Stomach (tissue), 4 donors: ENCODE measurements at regions not wholly inside any gene's neighbourhood (a gene's known extent, or its start where the extent isn't known, plus 50 kb on each side); places are given as distances from the start of the nearest gene placed in this dataset.

Experiments
- POLR2A ChIP-seq, 4 donors: fragments of 450-650 bp; IDR thresholded peaks; one replicate each; pipeline ENCODE4 v1.6.1; 2016; ENCODE audit warnings: antibody characterized with exemption in 4 of 4, control low read depth in 2 of 4, mild to moderate bottlenecking in 1 of 4, moderate library complexity in 1 of 4
- POLR2AphosphoS5 ChIP-seq, 3 donors: sonication (generic); formaldehyde crosslinking; IDR thresholded peaks; one replicate each; pipeline ENCODE4 v1.6.1; 2016; ENCODE audit warnings: antibody characterized with exemption in 3 of 3
- TF ChIP-seq, protein P1 (sequence below), 7 experiments: fragments of 450-650 bp in 4 of 7; fragments of 200-600 bp in 3 of 7; sonication (generic) in 3 of 7; IDR thresholded peaks; one replicate each; pipeline ENCODE4 v1.5.1; 2016 to 2019; ENCODE audit warnings: antibody characterized with exemption in 7 of 7, control low read depth in 2 of 7, mild to moderate bottlenecking in 1 of 7

DNA sequence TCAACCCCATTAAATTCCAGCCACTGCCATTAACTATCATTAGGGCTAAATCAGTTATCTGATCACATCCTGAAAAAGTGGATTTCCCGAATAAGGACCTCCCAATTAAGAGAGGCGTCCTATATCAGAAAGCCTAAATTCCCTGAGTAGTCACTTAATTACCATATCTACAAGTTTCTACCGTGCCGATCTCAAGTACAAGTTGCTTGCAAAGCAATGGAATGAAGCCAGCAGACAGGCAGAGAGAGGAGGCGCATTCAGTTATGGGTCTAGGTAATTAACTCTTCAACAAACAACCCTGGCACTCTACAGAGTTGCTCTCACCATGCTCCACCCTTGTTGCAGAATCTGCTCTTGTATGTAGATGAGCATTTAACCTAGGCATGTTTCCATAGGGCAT is 494.6 kb upstream of the RUNX1 start:
- TF ChIP-seq, protein P1, sequence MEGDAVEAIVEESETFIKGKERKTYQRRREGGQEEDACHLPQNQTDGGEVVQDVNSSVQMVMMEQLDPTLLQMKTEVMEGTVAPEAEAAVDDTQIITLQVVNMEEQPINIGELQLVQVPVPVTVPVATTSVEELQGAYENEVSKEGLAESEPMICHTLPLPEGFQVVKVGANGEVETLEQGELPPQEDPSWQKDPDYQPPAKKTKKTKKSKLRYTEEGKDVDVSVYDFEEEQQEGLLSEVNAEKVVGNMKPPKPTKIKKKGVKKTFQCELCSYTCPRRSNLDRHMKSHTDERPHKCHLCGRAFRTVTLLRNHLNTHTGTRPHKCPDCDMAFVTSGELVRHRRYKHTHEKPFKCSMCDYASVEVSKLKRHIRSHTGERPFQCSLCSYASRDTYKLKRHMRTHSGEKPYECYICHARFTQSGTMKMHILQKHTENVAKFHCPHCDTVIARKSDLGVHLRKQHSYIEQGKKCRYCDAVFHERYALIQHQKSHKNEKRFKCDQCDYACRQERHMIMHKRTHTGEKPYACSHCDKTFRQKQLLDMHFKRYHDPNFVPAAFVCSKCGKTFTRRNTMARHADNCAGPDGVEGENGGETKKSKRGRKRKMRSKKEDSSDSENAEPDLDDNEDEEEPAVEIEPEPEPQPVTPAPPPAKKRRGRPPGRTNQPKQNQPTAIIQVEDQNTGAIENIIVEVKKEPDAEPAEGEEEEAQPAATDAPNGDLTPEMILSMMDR (IDR thresholded peaks at IDR 0.05) = no peak
- TF ChIP-seq POLR2A (IDR thresholded peaks at IDR 0.05) (no peak), POLR2AphosphoS5 (IDR thresholded peaks at IDR 0.05) (no peak)
